Liver (tissue), 3 donors: ENCODE measurements at regions not wholly inside any gene's neighbourhood (a gene's known extent, or its start where the extent isn't known, plus 50 kb on each side); places are given as distances from the start of the nearest gene placed in this dataset.

Source experiments
- CTCF ChIP-seq: fragments of 150-350 bp; IDR thresholded peaks from 2 replicates; pipeline ENCODE4 v1.5.1; 2017; ENCODE audit warnings: improper control_type of control experiment, low read depth, low read length; ENCODE audit not compliant: missing input control
- GABPA ChIP-seq, 2 donors: IDR thresholded peaks in 1 of 2; conservative IDR thresholded peaks in 1 of 2; 2 replicates each; pipeline ENCODE4 v1.6.1; 2016; ENCODE audit warnings: antibody characterized with exemption in 2 of 2, mild to moderate bottlenecking in 1 of 2, moderate library complexity in 1 of 2
- HNF4G ChIP-seq: IDR thresholded peaks from 2 replicates; pipeline ENCODE4 v1.6.1; 2016; ENCODE audit warnings: antibody characterized with exemption
- JUND ChIP-seq, 2 donors: IDR thresholded peaks; 2 replicates each; pipeline ENCODE4 v1.6.1; 2016; ENCODE audit warnings: antibody characterized with exemption in 2 of 2
- MAX ChIP-seq: IDR thresholded peaks from 2 replicates; pipeline ENCODE4 v1.6.1; 2016; ENCODE audit warnings: antibody characterized with exemption
- NR2F2 ChIP-seq: IDR thresholded peaks from 2 replicates; pipeline ENCODE4 v1.6.1; 2016; ENCODE audit warnings: antibody characterized with exemption
- RAD21 ChIP-seq, 2 donors: IDR thresholded peaks; 2 replicates each; pipeline ENCODE4 v1.6.1; 2016; ENCODE audit warnings: antibody characterized with exemption in 2 of 2, mild to moderate bottlenecking in 2 of 2
- REST ChIP-seq: IDR thresholded peaks from 2 replicates; pipeline ENCODE4 v1.6.1; 2016; ENCODE audit warnings: antibody characterized with exemption, mild to moderate bottlenecking
- RXRA ChIP-seq, 2 donors: IDR thresholded peaks; 2 replicates each; pipeline ENCODE4 v1.6.1; 2017 to 2018; ENCODE audit warnings: antibody characterized with exemption in 2 of 2, mild to moderate bottlenecking in 1 of 2
- SP1 ChIP-seq: IDR thresholded peaks from 2 replicates; pipeline ENCODE4 v1.6.1; 2018; ENCODE audit warnings: antibody characterized with exemption, mild to moderate bottlenecking
- TAF1 ChIP-seq: conservative IDR thresholded peaks from 2 replicates; pipeline ENCODE4 v1.6.1; 2016; ENCODE audit warnings: antibody characterized with exemption, mild to moderate bottlenecking
- YY1 ChIP-seq: IDR thresholded peaks from 2 replicates; pipeline ENCODE4 v1.6.1; 2016; ENCODE audit warnings: antibody characterized with exemption, mild to moderate bottlenecking
- donor health status: healthy.
- donor health status: healthy.

- no peak for TF ChIP-seq CTCF
- no peak for TF ChIP-seq JUND (IDR thresholded peaks at IDR 0.05)
- no peak for TF ChIP-seq TAF1
- TF ChIP-seq NR2F2, result no peak
- TF ChIP-seq YY1, result no peak
- no peak for TF ChIP-seq SP1
- no peak for TF ChIP-seq RXRA (IDR thresholded peaks at IDR 0.05)
- no peak for TF ChIP-seq HNF4G
- TF ChIP-seq GABPA (IDR thresholded peaks at IDR 0.05 in 1 of 2, conservative IDR thresholded peaks at IDR 0.05 in 1 of 2), result no peak
- no peak for TF ChIP-seq RAD21 (IDR thresholded peaks at IDR 0.05)
- no peak for TF ChIP-seq REST
- no peak for TF ChIP-seq MAX
Observed at GRCh38 chr3:176571926-176572325, 625.4 kb downstream of the TBL1XR1 start.
